Ovary (tissue), 7 donors: ENCODE measurements at regions not wholly inside any gene's neighbourhood (a gene's known extent, or its start where the extent isn't known, plus 50 kb on each side); places are given as distances from the start of the nearest gene placed in this dataset.

ENCODE experiments used
- DNase-seq, 5 donors: peaks; one replicate each; pipeline ENCODE4 v3.0.0-alpha.2; 2019 to 2020
- H3K27ac ChIP-seq, 2 donors: fragments of 200-600 bp; one replicate each; pipeline versions ENCODE4 v1.5.1 to v1.8.0; 2019 to 2022
- H3K27me3 ChIP-seq: fragments of 200-600 bp; one replicate; pipeline ENCODE4 v1.8.0; 2022
- H3K36me3 ChIP-seq: fragments of 200-600 bp; sonication (generic); one replicate; pipeline ENCODE4 v1.5.1; 2019
- H3K4me1 ChIP-seq: one replicate; pipeline ENCODE4 v1.8.1; 2013; ENCODE audit warnings: mild to moderate bottlenecking, moderate library complexity; ENCODE audit not compliant: insufficient read depth
- H3K4me3 ChIP-seq: fragments of 200-600 bp; sonication (generic); one replicate; pipeline ENCODE4 v1.5.1; 2017
- H3K9me3 ChIP-seq, 2 donors: fragments of 200-600 bp in 1 of 2; sonication (generic) in 1 of 2; one replicate each; pipeline versions ENCODE4 v1.5.1 to v1.8.1; 2013 to 2019; ENCODE audit warnings: mild to moderate bottlenecking in 1 of 2, moderate library complexity in 1 of 2
- EP300 ChIP-seq: sonication (generic); formaldehyde crosslinking; IDR thresholded peaks from one replicate; pipeline ENCODE4 v1.6.1; 2017; ENCODE audit warnings: antibody characterized with exemption
- POLR2A ChIP-seq: fragments of 450-650 bp; IDR thresholded peaks from one replicate; pipeline ENCODE4 v1.6.1; 2017; ENCODE audit warnings: antibody characterized with exemption, mild to moderate bottlenecking, moderate library complexity
- WGBS, 3 donors: extraction: QIAGEN DNeasy Blood & Tissue Kit in 1 of 3; methylation state at CpG; one replicate each; pipeline versions ENCODE4 v1.1.5 to v1.1.7; 2013 to 2017; 5-methylcytosine and 5-hydroxymethylcytosine counted together
- intact Hi-C, 4 donors: fragments of 100-400 bp; cut with DNase I; formaldehyde crosslinking; loops; one replicate each; pipeline versions ENCODE4 v1.11.0 to v1.15.1; 2022 to 2023
- TF ChIP-seq, protein P1 (sequence below), 3 donors: fragments of 450-650 bp in 2 of 3; fragments of 200-600 bp in 1 of 3; IDR thresholded peaks; one replicate each; pipeline versions ENCODE4 v1.5.1 to v1.8.0; 2016 to 2022; ENCODE audit warnings: antibody characterized with exemption in 3 of 3, mild to moderate bottlenecking in 1 of 3
- donor health status: DM: no; HTN: no; CAD: no; lungs with moderate emphysema.
- donor health status: DM: no; HTN: no; CAD: no.
- donor health status: Bipolar disorder and iron deficiency.
- donor health status: DM: no; HTN: no; CAD: no.
- donor health status: DM: yes; HTN: yes; CAD: no.

DNA sequence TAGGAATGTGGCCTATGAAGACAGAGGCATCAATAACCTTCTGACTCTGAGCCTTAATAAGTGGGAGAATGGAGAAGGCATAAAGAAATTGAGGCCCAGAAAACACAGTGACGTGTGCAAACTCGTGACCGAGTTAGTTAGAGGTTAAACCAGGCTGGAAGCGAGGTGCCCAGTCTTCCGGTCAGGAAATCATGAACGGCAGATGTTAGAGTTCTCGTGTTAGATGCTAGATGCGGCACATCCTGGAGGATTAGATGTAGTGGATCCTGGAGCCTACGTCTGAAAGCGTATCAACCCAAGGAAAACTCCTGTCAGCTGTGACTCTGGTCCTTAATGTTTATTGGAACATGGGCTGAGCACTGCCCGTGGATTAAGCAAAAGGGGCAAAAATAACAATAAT, 275.9 kb downstream of the TCF7L2 start:
- no peaks in the 10 kb centered on the region for H3K36me3 ChIP-seq
- no peaks in the 10 kb centered on the region for H3K4me1 ChIP-seq
- no peak overlapping the region for H3K27ac ChIP-seq
- intact Hi-C loops, result no loop called here
- no peaks in the 10 kb centered on the region for H3K27me3 ChIP-seq
- H3K4me3 ChIP-seq, result no peak overlapping the region
- no peak for TF ChIP-seq EP300
- no peak for TF ChIP-seq POLR2A
- TF ChIP-seq, protein P1, sequence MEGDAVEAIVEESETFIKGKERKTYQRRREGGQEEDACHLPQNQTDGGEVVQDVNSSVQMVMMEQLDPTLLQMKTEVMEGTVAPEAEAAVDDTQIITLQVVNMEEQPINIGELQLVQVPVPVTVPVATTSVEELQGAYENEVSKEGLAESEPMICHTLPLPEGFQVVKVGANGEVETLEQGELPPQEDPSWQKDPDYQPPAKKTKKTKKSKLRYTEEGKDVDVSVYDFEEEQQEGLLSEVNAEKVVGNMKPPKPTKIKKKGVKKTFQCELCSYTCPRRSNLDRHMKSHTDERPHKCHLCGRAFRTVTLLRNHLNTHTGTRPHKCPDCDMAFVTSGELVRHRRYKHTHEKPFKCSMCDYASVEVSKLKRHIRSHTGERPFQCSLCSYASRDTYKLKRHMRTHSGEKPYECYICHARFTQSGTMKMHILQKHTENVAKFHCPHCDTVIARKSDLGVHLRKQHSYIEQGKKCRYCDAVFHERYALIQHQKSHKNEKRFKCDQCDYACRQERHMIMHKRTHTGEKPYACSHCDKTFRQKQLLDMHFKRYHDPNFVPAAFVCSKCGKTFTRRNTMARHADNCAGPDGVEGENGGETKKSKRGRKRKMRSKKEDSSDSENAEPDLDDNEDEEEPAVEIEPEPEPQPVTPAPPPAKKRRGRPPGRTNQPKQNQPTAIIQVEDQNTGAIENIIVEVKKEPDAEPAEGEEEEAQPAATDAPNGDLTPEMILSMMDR (IDR thresholded peaks at IDR 0.05), result no peak
- H3K9me3 ChIP-seq, result no peaks in the 10 kb centered on the region
- DNase-seq, result no peak
- 90 to 97% (median 96%) methylated on average over 11 of the region's 11 CpGs for WGBS, 3 donors

DNA sequence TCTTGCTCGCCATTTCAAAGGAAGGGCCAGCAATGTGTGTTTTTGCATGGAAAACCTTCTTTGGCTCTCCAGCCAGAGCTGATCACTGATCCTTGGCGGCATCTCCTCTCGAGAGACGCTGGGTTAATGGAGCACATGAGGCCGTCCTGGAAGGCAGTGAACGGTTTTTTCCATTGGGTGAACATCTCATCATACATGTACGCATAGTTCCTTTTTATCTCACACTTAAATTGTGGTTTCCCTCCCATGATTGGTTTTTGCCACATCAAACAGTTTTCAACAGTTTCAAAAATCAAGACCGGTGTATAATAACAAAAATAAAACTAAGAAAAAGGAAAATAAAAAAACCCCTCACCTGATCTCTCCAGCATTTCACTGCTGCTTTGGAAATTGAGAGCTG, 276.4 kb downstream of the TCF7L2 start:
- no peak overlapping the region for H3K4me3 ChIP-seq
- 81 to 84% (median 82%) methylated on average over 8 of the region's 8 CpGs for WGBS, 3 donors
- no peak for DNase-seq
- H3K27ac ChIP-seq, result no peak overlapping the region
- H3K9me3 ChIP-seq, result no peaks in the 10 kb centered on the region
- TF ChIP-seq EP300 (no peak), POLR2A (no peak)
- TF ChIP-seq, protein P1 (IDR thresholded peaks at IDR 0.05), result no peak
- H3K27me3 ChIP-seq, result no peaks in the 10 kb centered on the region
- no peaks in the 10 kb centered on the region for H3K4me1 ChIP-seq
- intact Hi-C loops, result no loop called here
- no peaks in the 10 kb centered on the region for H3K36me3 ChIP-seq

DNA sequence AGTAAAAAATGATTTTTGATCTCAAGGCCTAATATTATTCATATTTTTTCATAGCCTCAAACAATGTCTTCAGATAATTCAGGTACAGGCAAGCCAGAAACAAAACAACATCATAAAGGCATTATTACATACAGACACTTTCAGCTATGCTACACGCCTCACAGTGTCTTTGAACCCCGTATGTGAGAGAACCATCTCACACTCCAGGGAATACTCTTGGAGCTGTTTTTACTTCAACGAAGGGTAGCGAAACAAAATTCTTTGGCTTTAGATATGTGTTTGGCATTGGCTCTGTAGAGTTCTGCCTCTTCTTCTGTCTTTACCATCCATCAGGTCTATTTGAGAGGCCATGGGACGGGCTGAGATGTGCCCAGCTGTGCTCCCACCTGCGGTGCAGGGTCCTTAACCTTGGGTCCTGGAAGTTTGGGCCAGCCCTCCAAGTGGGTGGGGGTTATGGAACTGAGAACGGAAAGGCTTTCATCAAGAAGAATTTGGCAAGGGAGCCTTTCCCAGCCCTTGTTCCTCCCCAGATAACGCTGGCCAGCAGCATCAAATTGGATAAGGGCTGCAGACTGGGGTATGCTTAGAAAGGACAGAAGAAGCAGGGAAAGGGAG, 276.9 kb downstream of the TCF7L2 start:
- TF ChIP-seq EP300 (no peak), POLR2A (no peak)
- TF ChIP-seq, protein P1 (IDR thresholded peaks at IDR 0.05), result no peak
- Histone ChIP-seq H3K27ac (no peak overlapping the region), H3K9me3 (no peaks in the 10 kb centered on the region), H3K36me3 (no peaks in the 10 kb centered on the region), H3K27me3 (no peaks in the 10 kb centered on the region), H3K4me3 (no peak overlapping the region), H3K4me1 (no peaks in the 10 kb centered on the region)
- WGBS, 3 donors, result 34 to 47% (median 45%) methylated on average over 8 of the region's 8 CpGs
- no peak for DNase-seq
- intact Hi-C loops, result no loop called here

DNA sequence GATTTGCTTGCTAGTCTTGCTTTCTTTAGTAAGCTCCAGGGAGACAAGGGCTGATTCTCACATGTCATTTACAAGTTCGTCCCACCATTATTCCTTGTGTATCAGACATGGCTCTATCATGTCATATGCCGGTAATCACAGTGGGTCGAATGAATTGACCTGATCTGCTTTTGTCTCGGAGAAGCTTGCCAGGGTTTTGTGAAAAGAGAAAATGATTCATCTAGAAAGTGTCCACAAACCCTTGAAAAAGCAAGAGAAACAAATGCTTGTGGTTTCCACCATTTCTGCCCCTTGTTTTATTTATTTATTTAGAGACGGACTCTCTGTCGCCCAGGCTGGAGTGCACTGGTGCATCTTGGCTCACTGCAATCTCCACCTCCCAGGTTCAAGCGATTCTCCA, 278.5 kb downstream of the TCF7L2 start:
- no peaks in the 10 kb centered on the region for H3K36me3 ChIP-seq
- H3K27me3 ChIP-seq, result no peaks in the 10 kb centered on the region
- intact Hi-C loops, result no loop called here
- no peaks in the 10 kb centered on the region for H3K9me3 ChIP-seq
- no peak for DNase-seq
- TF ChIP-seq POLR2A (no peak), EP300 (no peak)
- TF ChIP-seq, protein P1 (IDR thresholded peaks at IDR 0.05), result no peak
- 54 to 68% (median 62%) methylated on average over 7 of the region's 7 CpGs for WGBS, 3 donors
- H3K27ac ChIP-seq, result no peak overlapping the region
- H3K4me1 ChIP-seq, result no peaks in the 10 kb centered on the region
- H3K4me3 ChIP-seq, result no peak overlapping the region
